ENCODE measurements at regions not wholly inside any gene's neighbourhood (a gene's known extent, or its start where the extent isn't known, plus 50 kb on each side); places are given as distances from the start of the nearest gene placed in this dataset.

DNA sequence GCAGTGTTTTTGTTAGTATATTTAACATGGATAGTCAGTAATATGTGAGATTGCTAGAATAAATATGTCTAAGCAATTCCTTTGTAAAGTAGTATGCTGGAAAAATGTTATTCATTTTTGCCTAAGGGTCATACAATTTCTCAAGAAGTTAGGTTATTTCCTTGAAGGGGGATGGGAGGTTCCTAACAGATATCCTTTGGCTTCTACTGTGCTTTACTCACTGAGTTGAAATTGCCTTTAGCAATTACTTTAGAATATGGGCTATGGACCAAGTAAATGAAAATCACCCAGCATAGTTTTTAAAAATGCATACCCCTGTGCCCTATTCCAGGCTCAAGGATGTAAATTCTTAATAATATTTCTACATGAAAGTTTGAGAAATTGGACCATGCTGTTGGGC, 1386.4 kb upstream of the SLC39A10 start:
- TF ChIP-seq, protein P1, sequence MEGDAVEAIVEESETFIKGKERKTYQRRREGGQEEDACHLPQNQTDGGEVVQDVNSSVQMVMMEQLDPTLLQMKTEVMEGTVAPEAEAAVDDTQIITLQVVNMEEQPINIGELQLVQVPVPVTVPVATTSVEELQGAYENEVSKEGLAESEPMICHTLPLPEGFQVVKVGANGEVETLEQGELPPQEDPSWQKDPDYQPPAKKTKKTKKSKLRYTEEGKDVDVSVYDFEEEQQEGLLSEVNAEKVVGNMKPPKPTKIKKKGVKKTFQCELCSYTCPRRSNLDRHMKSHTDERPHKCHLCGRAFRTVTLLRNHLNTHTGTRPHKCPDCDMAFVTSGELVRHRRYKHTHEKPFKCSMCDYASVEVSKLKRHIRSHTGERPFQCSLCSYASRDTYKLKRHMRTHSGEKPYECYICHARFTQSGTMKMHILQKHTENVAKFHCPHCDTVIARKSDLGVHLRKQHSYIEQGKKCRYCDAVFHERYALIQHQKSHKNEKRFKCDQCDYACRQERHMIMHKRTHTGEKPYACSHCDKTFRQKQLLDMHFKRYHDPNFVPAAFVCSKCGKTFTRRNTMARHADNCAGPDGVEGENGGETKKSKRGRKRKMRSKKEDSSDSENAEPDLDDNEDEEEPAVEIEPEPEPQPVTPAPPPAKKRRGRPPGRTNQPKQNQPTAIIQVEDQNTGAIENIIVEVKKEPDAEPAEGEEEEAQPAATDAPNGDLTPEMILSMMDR (IDR thresholded peaks at IDR 0.05 in 2 of 3, conservative IDR thresholded peaks at IDR 0.05 in 1 of 3; ENCODE audit: control insufficient read depth in 2 of 3, extremely low read depth in 1 of 3, insufficient read depth in 1 of 3, low read depth in 3 of 3, low read length in 3 of 3): no peak
- TF ChIP-seq POLR2AphosphoS5 (IDR thresholded peaks at IDR 0.05; ENCODE audit: low read length) (no peak), CREB1 (IDR thresholded peaks at IDR 0.05; ENCODE audit: low read depth) (no peak), ASH2L (IDR thresholded peaks at IDR 0.05; ENCODE audit: borderline replicate concordance, low read depth) (no peak), EZH2 (IDR thresholded peaks at IDR 0.05; ENCODE audit: borderline replicate concordance, control insufficient read depth, low read depth, low read length) (no peak), IKZF1 (conservative IDR thresholded peaks at IDR 0.05) (no peak), POLR2A (IDR thresholded peaks at IDR 0.05; ENCODE audit: low read depth, low read length) (no peak), ZNF274 (IDR thresholded peaks at IDR 0.05; ENCODE audit: insufficient read depth, insufficient read length) (no peak)
- TF ChIP-seq, protein P2, sequence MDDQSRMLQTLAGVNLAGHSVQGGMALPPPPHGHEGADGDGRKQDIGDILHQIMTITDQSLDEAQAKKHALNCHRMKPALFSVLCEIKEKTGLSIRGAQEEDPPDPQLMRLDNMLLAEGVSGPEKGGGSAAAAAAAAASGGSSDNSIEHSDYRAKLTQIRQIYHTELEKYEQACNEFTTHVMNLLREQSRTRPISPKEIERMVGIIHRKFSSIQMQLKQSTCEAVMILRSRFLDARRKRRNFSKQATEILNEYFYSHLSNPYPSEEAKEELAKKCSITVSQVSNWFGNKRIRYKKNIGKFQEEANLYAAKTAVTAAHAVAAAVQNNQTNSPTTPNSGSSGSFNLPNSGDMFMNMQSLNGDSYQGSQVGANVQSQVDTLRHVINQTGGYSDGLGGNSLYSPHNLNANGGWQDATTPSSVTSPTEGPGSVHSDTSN (IDR thresholded peaks at IDR 0.05; ENCODE audit: insufficient replicate concordance, low read depth, low read length): no peak
- TF ChIP-seq, protein P3, sequence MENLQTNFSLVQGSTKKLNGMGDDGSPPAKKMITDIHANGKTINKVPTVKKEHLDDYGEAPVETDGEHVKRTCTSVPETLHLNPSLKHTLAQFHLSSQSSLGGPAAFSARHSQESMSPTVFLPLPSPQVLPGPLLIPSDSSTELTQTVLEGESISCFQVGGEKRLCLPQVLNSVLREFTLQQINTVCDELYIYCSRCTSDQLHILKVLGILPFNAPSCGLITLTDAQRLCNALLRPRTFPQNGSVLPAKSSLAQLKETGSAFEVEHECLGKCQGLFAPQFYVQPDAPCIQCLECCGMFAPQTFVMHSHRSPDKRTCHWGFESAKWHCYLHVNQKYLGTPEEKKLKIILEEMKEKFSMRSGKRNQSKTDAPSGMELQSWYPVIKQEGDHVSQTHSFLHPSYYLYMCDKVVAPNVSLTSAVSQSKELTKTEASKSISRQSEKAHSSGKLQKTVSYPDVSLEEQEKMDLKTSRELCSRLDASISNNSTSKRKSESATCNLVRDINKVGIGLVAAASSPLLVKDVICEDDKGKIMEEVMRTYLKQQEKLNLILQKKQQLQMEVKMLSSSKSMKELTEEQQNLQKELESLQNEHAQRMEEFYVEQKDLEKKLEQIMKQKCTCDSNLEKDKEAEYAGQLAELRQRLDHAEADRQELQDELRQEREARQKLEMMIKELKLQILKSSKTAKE (IDR thresholded peaks at IDR 0.05; ENCODE audit: low read depth, poor library complexity, severe bottlenecking): no peak
- TF ChIP-seq, protein P4, sequence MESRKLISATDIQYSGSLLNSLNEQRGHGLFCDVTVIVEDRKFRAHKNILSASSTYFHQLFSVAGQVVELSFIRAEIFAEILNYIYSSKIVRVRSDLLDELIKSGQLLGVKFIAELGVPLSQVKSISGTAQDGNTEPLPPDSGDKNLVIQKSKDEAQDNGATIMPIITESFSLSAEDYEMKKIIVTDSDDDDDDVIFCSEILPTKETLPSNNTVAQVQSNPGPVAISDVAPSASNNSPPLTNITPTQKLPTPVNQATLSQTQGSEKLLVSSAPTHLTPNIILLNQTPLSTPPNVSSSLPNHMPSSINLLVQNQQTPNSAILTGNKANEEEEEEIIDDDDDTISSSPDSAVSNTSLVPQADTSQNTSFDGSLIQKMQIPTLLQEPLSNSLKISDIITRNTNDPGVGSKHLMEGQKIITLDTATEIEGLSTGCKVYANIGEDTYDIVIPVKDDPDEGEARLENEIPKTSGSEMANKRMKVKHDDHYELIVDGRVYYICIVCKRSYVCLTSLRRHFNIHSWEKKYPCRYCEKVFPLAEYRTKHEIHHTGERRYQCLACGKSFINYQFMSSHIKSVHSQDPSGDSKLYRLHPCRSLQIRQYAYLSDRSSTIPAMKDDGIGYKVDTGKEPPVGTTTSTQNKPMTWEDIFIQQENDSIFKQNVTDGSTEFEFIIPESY (IDR thresholded peaks at IDR 0.05): no peak
- TF ChIP-seq, protein P5, sequence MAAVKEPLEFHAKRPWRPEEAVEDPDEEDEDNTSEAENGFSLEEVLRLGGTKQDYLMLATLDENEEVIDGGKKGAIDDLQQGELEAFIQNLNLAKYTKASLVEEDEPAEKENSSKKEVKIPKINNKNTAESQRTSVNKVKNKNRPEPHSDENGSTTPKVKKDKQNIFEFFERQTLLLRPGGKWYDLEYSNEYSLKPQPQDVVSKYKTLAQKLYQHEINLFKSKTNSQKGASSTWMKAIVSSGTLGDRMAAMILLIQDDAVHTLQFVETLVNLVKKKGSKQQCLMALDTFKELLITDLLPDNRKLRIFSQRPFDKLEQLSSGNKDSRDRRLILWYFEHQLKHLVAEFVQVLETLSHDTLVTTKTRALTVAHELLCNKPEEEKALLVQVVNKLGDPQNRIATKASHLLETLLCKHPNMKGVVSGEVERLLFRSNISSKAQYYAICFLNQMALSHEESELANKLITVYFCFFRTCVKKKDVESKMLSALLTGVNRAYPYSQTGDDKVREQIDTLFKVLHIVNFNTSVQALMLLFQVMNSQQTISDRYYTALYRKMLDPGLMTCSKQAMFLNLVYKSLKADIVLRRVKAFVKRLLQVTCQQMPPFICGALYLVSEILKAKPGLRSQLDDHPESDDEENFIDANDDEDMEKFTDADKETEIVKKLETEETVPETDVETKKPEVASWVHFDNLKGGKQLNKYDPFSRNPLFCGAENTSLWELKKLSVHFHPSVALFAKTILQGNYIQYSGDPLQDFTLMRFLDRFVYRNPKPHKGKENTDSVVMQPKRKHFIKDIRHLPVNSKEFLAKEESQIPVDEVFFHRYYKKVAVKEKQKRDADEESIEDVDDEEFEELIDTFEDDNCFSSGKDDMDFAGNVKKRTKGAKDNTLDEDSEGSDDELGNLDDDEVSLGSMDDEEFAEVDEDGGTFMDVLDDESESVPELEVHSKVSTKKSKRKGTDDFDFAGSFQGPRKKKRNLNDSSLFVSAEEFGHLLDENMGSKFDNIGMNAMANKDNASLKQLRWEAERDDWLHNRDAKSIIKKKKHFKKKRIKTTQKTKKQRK (IDR thresholded peaks at IDR 0.05; ENCODE audit: low read depth, low read length): no peak

All from GM12878 (cell line).